Endodermal cell (in vitro differentiated cells): ENCODE measurements at regions not wholly inside any gene's neighbourhood (a gene's known extent, or its start where the extent isn't known, plus 50 kb on each side); places are given as distances from the start of the nearest gene placed in this dataset.

Experiments
- DNase-seq: peaks from one replicate; pipeline ENCODE4 v3.0.0-alpha.2; 2017
- H3K27ac ChIP-seq: 2 replicates; pipeline ENCODE4 v1.5.1; 2013; ENCODE audit warnings: mild to moderate bottlenecking, low read depth, low read length, moderate library complexity
- H3K27me3 ChIP-seq: 2 replicates; pipeline ENCODE4 v1.6.1; 2013; ENCODE audit warnings: mild to moderate bottlenecking, low read length, moderate library complexity; ENCODE audit not compliant: insufficient read depth, control insufficient read depth, poor library complexity, severe bottlenecking
- H3K36me3 ChIP-seq: 2 replicates; pipeline ENCODE4 v1.7.0; 2013; ENCODE audit warnings: mild to moderate bottlenecking, low read length, moderate library complexity; ENCODE audit not compliant: control insufficient read depth, insufficient read depth
- H3K4me1 ChIP-seq: one replicate; pipeline ENCODE4 v1.7.0; 2013; ENCODE audit warnings: low read length; ENCODE audit not compliant: control insufficient read depth, insufficient read depth
- H3K4me3 ChIP-seq: 2 replicates; pipeline ENCODE4 v1.5.1; 2013; ENCODE audit warnings: mild to moderate bottlenecking, low read length, moderate library complexity
- H3K9ac ChIP-seq: 2 replicates; pipeline ENCODE4 v1.6.1; 2013; ENCODE audit warnings: mild to moderate bottlenecking, low read length, moderate library complexity; ENCODE audit not compliant: poor library complexity, severe bottlenecking; ENCODE audit errors: extremely low read depth
- H3K9me3 ChIP-seq: 2 replicates; pipeline ENCODE4 v1.6.1; 2013; ENCODE audit warnings: mild to moderate bottlenecking, low read length, moderate library complexity; ENCODE audit not compliant: control insufficient read depth
- H3K27ac Mint-ChIP-seq: 2 replicates; pipeline ENCODE4 v1.8.0; 2020; ENCODE audit warnings: mixed read lengths
- H3K27me3 Mint-ChIP-seq: 2 replicates; pipeline ENCODE4 v1.8.0; 2021; ENCODE audit warnings: mild to moderate bottlenecking, mixed read lengths; ENCODE audit not compliant: insufficient read depth
- H3K36me3 Mint-ChIP-seq: 2 replicates; pipeline ENCODE4 v1.8.0; 2020; ENCODE audit warnings: low read depth, mixed read lengths
- H3K4me1 Mint-ChIP-seq: 2 replicates; pipeline ENCODE4 v1.8.0; 2020; ENCODE audit warnings: mixed read lengths
- H3K4me3 Mint-ChIP-seq: 2 replicates; pipeline ENCODE4 v1.8.0; 2020; ENCODE audit warnings: mild to moderate bottlenecking, moderate library complexity, mixed read lengths
- H3K9me3 Mint-ChIP-seq: 2 replicates; pipeline ENCODE4 v1.8.0; 2020; ENCODE audit warnings: mild to moderate bottlenecking, mixed read lengths
- CTCF ChIP-seq: fragments of 200-600 bp; sonication (generic); conservative IDR thresholded peaks from 2 replicates; pipeline ENCODE4 v1.5.0; 2021; ENCODE audit warnings: antibody characterized with exemption, mild to moderate bottlenecking
- WGBS, 2 experiments: methylation state at CpG; one replicate each; pipeline versions ENCODE4 v1.1.5 to v1.1.7; 2013; ENCODE audit warnings: missing lambda C conversion rate in 2 of 2, mixed read lengths in 1 of 2; ENCODE audit not compliant: insufficient coverage in 1 of 2, insufficient read length in 1 of 2; 5-methylcytosine and 5-hydroxymethylcytosine counted together

- WGBS, 2 experiments: 97% methylated on average over 3 of the region's 3 CpGs; no CpG with 5 or more reads in 1 of the 2 experiments
- no peaks in the 10 kb centered on the region for H3K9me3 ChIP-seq
- Mint-ChIP-seq H3K9me3 (no peaks in the 10 kb centered on the region), H3K36me3 (no peaks in the 10 kb centered on the region), H3K4me3 (no peak overlapping the region), H3K27ac (no peak overlapping the region), H3K4me1 (peaks cover 3% of the 10 kb centered on the region), H3K27me3 (no peaks in the 10 kb centered on the region)
- no peak for DNase-seq
- no peak overlapping the region for H3K9ac ChIP-seq
- no peaks in the 10 kb centered on the region for H3K36me3 ChIP-seq
- H3K4me1 ChIP-seq: no peaks in the 10 kb centered on the region
- H3K27ac ChIP-seq: no peak overlapping the region
- no peak for TF ChIP-seq CTCF
- H3K4me3 ChIP-seq: no peak overlapping the region
- H3K27me3 ChIP-seq: no peaks in the 10 kb centered on the region
Observed at GRCh38 chr1:191890433-191891088, 267.7 kb upstream of the RGS18 start.

GRCh38 chr1:191892716-191893115, 265.5 kb upstream of the RGS18 start:
- no peak overlapping the region for H3K4me3 ChIP-seq
- H3K4me3 Mint-ChIP-seq: no peak overlapping the region
- no peak overlapping the region for H3K27ac Mint-ChIP-seq
- H3K9ac ChIP-seq: no peak overlapping the region
- no peak for TF ChIP-seq CTCF
- H3K4me1 Mint-ChIP-seq: peaks cover 7% of the 10 kb centered on the region
- no peaks in the 10 kb centered on the region for H3K4me1 ChIP-seq
- no peaks in the 10 kb centered on the region for H3K9me3 ChIP-seq
- H3K36me3 Mint-ChIP-seq: no peaks in the 10 kb centered on the region
- H3K27ac ChIP-seq: no peak overlapping the region
- no peaks in the 10 kb centered on the region for H3K27me3 Mint-ChIP-seq
- no peaks in the 10 kb centered on the region for H3K36me3 ChIP-seq
- H3K27me3 ChIP-seq: no peaks in the 10 kb centered on the region
- no peaks in the 10 kb centered on the region for H3K9me3 Mint-ChIP-seq
- no peak for DNase-seq

- no peak overlapping the region for H3K4me3 ChIP-seq
- WGBS, 2 experiments: 92% methylated on average over 2 of the region's 2 CpGs; no CpG with 5 or more reads in 1 of the 2 experiments
- no peak for DNase-seq
- no peak overlapping the region for H3K27ac ChIP-seq
- H3K9ac ChIP-seq: no peak overlapping the region
- no peaks in the 10 kb centered on the region for H3K9me3 Mint-ChIP-seq
- TF ChIP-seq CTCF: no peak
- H3K9me3 ChIP-seq: no peaks in the 10 kb centered on the region
- no peaks in the 10 kb centered on the region for H3K27me3 Mint-ChIP-seq
- H3K27me3 ChIP-seq: no peaks in the 10 kb centered on the region
- H3K4me1 Mint-ChIP-seq: peaks cover 7% of the 10 kb centered on the region
- no peak overlapping the region for H3K27ac Mint-ChIP-seq
- no peaks in the 10 kb centered on the region for H3K36me3 Mint-ChIP-seq
- no peaks in the 10 kb centered on the region for H3K4me1 ChIP-seq
- H3K4me3 Mint-ChIP-seq: no peak overlapping the region
- H3K36me3 ChIP-seq: no peaks in the 10 kb centered on the region
Observed at GRCh38 chr1:191895049-191895448, 263.2 kb upstream of the RGS18 start.
